ENCODE measurements at regions not wholly inside any gene's neighbourhood (a gene's known extent, or its start where the extent isn't known, plus 50 kb on each side); places are given as distances from the start of the nearest gene placed in this dataset.
"Not testable (repeated sequence)": the region's sequence is repeated elsewhere in the genome, so short reads cannot be mapped to it uniquely, and the experiment has no call there.

DNA sequence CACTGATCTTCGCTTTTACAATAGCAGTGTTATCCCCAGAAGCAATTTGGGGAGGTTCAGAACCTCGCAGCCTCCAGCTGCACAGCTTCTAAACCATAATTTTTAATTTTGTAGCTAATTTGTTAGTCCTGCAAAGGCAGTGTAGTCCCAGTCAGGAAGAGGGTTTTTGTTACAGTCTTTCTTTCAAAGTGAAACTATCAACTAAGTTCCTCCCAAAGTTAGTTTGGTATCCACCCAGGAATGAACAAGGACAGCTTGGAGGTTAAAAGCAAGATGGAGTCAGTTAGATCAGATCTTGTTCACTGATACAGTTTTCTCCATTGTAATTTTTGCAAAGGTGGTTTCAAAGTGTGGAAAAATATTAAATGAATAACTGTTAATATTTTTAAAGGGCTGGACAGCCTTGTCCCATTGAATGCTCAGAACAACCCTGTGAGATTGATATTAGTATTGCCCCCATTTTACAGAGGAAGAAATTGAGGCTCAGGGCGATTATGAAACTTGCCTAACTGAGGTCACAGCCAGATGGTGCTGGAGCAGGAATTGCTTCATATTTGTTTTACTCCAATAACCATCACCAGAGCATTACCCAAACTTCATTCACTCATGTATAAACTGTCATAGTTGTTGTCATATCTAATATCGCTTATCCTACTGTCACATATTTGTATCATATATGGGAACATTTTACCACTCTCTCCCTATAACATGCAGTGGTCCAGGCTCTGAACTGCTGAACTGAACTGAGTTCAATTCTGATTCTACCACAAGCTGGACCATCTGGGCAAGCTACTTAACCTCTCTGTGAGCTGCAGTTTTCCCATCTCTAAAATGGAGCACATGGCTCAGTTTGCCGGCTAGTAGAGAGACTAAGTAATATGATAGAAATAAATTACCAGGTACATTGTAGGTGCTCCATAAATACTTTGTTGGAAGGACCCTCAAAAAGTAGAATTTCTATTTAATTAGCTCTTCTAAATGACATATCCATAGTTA lies 213.8 kb downstream of the BCAS1 start:
- Histone ChIP-seq H3K9me3 (ENCODE audit: control insufficient read depth, low read length) (no peaks in the 10 kb centered on the region), H3K4me1 (ENCODE audit: control insufficient read depth, insufficient read depth, low read length) (peaks cover 6% of the 10 kb centered on the region), H3K27ac (ENCODE audit: insufficient read depth, low read depth, low read length, poor library complexity, severe bottlenecking) (no peak overlapping the region), H3K27me3 (ENCODE audit: control insufficient read depth, insufficient read depth, low read length, poor library complexity, severe bottlenecking) (no peaks in the 10 kb centered on the region), H3K36me3 (ENCODE audit: control insufficient read depth, insufficient read depth, low read length) (no peaks in the 10 kb centered on the region), H3K4me3 (ENCODE audit: insufficient read depth, low read depth, low read length) (no peak overlapping the region)
- 95 to 96% methylated on average over 4 to 5 of the region's 5 CpGs for WGBS, 2 experiments

GRCh38 chr20:53855733-53856132 lies 214.7 kb downstream of the BCAS1 start:
- no peaks in the 10 kb centered on the region for H3K9me3 ChIP-seq (ENCODE audit: control insufficient read depth, low read length)
- H3K27me3 ChIP-seq (ENCODE audit: control insufficient read depth, insufficient read depth, low read length, poor library complexity, severe bottlenecking): no peaks in the 10 kb centered on the region
- H3K36me3 ChIP-seq (ENCODE audit: control insufficient read depth, insufficient read depth, low read length): no peaks in the 10 kb centered on the region
- peaks cover 6% of the 10 kb centered on the region for H3K4me1 ChIP-seq (ENCODE audit: control insufficient read depth, insufficient read depth, low read length)
- H3K4me3 ChIP-seq (ENCODE audit: insufficient read depth, low read depth, low read length): no peak overlapping the region
- 93 to 94% methylated on average over 5 of the region's 5 CpGs for WGBS, 2 experiments
- H3K27ac ChIP-seq (ENCODE audit: insufficient read depth, low read depth, low read length, poor library complexity, severe bottlenecking): no peak overlapping the region

DNA sequence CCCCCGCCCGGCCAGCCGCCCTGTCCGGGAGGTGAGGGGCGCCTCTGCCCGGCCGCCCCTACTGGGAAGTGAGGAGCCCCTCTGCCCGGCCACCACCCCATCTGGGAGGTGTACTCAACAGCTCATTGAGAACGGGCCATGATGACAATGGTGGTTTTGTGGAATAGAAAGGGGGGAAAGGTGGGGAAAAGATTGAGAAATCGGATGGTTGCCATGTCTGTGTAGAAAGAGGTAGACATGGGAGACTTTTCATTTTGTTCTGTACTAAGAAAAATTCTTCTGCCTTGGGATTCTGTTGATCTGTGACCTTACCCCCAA lies 215.8 kb downstream of the BCAS1 start:
- not testable (repeated sequence) for H3K27ac ChIP-seq (ENCODE audit: insufficient read depth, low read depth, low read length, poor library complexity, severe bottlenecking); H3K4me3 ChIP-seq (ENCODE audit: insufficient read depth, low read depth, low read length); H3K9me3 ChIP-seq (ENCODE audit: control insufficient read depth, low read length); H3K27me3 ChIP-seq (ENCODE audit: control insufficient read depth, insufficient read depth, low read length, poor library complexity, severe bottlenecking); H3K4me1 ChIP-seq (ENCODE audit: control insufficient read depth, insufficient read depth, low read length); H3K36me3 ChIP-seq (ENCODE audit: control insufficient read depth, insufficient read depth, low read length)
- no CpG with 5 or more reads among the region's 10 CpGs for WGBS, 2 experiments

- Histone ChIP-seq H3K27ac (ENCODE audit: insufficient read depth, low read depth, low read length, poor library complexity, severe bottlenecking) (no peak overlapping the region), H3K4me3 (ENCODE audit: insufficient read depth, low read depth, low read length) (no peak overlapping the region), H3K4me1 (ENCODE audit: control insufficient read depth, insufficient read depth, low read length) (peaks cover 6% of the 10 kb centered on the region), H3K36me3 (ENCODE audit: control insufficient read depth, insufficient read depth, low read length) (no peaks in the 10 kb centered on the region), H3K9me3 (ENCODE audit: control insufficient read depth, low read length) (no peaks in the 10 kb centered on the region), H3K27me3 (ENCODE audit: control insufficient read depth, insufficient read depth, low read length, poor library complexity, severe bottlenecking) (no peaks in the 10 kb centered on the region)
- 94% methylated on average over 4 of the region's 4 CpGs for WGBS, 2 experiments
Observed at GRCh38 chr20:53853111-53853713, 217.2 kb downstream of the BCAS1 start.

DNA sequence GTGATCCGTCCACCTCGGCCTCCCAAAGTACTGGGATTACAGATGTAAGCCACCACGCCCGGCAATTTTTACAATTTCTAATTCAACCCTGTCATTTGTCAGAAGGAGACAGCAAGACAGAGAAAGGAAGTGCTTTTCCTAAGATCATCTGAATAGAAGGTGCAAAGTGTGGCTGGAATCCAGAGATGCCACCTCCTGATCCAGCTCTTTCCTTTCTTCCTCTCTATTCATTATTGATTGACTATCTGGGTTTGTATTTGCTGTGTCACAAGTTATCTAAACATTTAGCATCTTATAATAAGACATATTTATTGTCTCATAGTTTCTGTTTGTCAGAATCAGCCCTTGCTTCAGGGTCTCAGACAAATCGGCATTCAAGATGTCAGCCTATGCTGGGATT lies 217.7 kb downstream of the BCAS1 start:
- Histone ChIP-seq H3K27me3 (ENCODE audit: control insufficient read depth, insufficient read depth, low read length, poor library complexity, severe bottlenecking) (no peaks in the 10 kb centered on the region), H3K36me3 (ENCODE audit: control insufficient read depth, insufficient read depth, low read length) (no peaks in the 10 kb centered on the region), H3K27ac (ENCODE audit: insufficient read depth, low read depth, low read length, poor library complexity, severe bottlenecking) (no peak overlapping the region), H3K4me3 (ENCODE audit: insufficient read depth, low read depth, low read length) (no peak overlapping the region), H3K4me1 (ENCODE audit: control insufficient read depth, insufficient read depth, low read length) (peaks cover 11% of the 10 kb centered on the region), H3K9me3 (ENCODE audit: control insufficient read depth, low read length) (no peaks in the 10 kb centered on the region)
- WGBS, 2 experiments: 99 to 100% methylated on average over 5 of the region's 5 CpGs

- 74% methylated on average over 3 of the region's 3 CpGs for WGBS, 2 experiments
Observed at GRCh38 chr20:53852014-53852413, 218.4 kb downstream of the BCAS1 start.

DNA sequence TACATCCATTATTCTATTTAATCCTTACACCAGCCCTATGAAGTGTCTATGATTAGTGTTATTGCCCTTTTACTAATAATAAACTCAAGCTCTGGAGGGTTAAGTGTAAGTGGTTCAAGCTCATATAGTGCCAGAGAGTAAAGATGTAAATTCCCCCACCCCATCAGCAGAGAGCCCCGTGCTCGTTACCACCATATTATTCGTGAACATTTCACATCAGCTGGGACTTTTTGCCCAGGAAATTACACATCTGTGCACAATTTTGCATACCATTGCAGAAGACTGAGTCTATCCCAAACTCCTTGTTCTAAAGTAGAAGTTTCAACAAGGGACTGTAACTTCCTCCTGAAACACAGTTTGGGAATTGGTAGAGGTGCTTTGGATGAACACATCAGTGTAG lies 220.1 kb downstream of the BCAS1 start:
- WGBS, 2 experiments: 94 to 95% methylated on average over 3 of the region's 3 CpGs
- no peaks in the 10 kb centered on the region for H3K36me3 ChIP-seq (ENCODE audit: control insufficient read depth, insufficient read depth, low read length)
- H3K27me3 ChIP-seq (ENCODE audit: control insufficient read depth, insufficient read depth, low read length, poor library complexity, severe bottlenecking): no peaks in the 10 kb centered on the region
- H3K4me1 ChIP-seq (ENCODE audit: control insufficient read depth, insufficient read depth, low read length): peaks cover 9% of the 10 kb centered on the region
- H3K4me3 ChIP-seq (ENCODE audit: insufficient read depth, low read depth, low read length): no peak overlapping the region
- H3K27ac ChIP-seq (ENCODE audit: insufficient read depth, low read depth, low read length, poor library complexity, severe bottlenecking): no peak overlapping the region
- H3K9me3 ChIP-seq (ENCODE audit: control insufficient read depth, low read length): no peaks in the 10 kb centered on the region

More at GRCh38 chr20:53852014-53852413, 218.4 kb downstream of the BCAS1 start:
- H3K27me3 ChIP-seq (ENCODE audit: control insufficient read depth, insufficient read depth, low read length, poor library complexity, severe bottlenecking): no peaks in the 10 kb centered on the region
- H3K4me3 ChIP-seq (ENCODE audit: insufficient read depth, low read depth, low read length): no peak overlapping the region
- peaks cover 12% of the 10 kb centered on the region for H3K4me1 ChIP-seq (ENCODE audit: control insufficient read depth, insufficient read depth, low read length)
- no peak overlapping the region for H3K27ac ChIP-seq (ENCODE audit: insufficient read depth, low read depth, low read length, poor library complexity, severe bottlenecking)
- H3K9me3 ChIP-seq (ENCODE audit: control insufficient read depth, low read length): no peaks in the 10 kb centered on the region
- no peaks in the 10 kb centered on the region for H3K36me3 ChIP-seq (ENCODE audit: control insufficient read depth, insufficient read depth, low read length)

DNA sequence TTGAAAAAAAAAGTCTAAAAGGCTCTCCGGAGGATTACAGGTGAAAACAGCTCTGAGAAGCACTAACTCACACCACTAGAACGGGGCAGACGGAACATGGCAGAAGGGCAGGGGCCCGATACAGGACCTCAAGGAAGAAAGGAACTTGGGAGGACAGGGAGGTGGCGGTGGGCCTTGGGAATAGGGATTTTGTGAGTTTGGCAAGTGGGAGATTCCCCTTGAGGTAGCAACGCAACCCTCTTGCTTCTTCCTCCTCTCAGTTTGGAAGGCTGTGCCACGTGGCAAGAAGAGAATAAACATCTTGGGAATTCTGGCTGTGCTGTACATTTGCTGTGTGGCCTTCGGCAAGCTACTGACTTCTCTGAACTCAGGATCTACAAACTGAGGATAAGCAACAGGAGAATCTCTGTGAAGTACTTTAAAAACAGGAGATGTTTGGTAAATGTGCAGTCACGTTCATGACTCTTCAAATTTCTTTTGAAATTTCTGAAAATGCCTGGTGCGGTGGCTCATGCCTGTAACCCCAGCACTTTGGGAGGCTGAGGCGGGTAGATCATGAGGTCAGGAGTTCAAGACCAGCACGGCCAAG lies 220.8 kb downstream of the BCAS1 start:
- Histone ChIP-seq H3K27ac (ENCODE audit: insufficient read depth, low read depth, low read length, poor library complexity, severe bottlenecking) (no peak overlapping the region), H3K4me1 (ENCODE audit: control insufficient read depth, insufficient read depth, low read length) (peaks cover 6% of the 10 kb centered on the region), H3K4me3 (ENCODE audit: insufficient read depth, low read depth, low read length) (no peak overlapping the region), H3K27me3 (ENCODE audit: control insufficient read depth, insufficient read depth, low read length, poor library complexity, severe bottlenecking) (no peaks in the 10 kb centered on the region), H3K36me3 (ENCODE audit: control insufficient read depth, insufficient read depth, low read length) (no peaks in the 10 kb centered on the region), H3K9me3 (ENCODE audit: control insufficient read depth, low read length) (no peaks in the 10 kb centered on the region)
- 91 to 93% methylated on average over 12 of the region's 12 CpGs for WGBS, 2 experiments

- no peaks in the 10 kb centered on the region for H3K27me3 ChIP-seq (ENCODE audit: control insufficient read depth, insufficient read depth, low read length, poor library complexity, severe bottlenecking)
- H3K9me3 ChIP-seq (ENCODE audit: control insufficient read depth, low read length): no peaks in the 10 kb centered on the region
- 91 to 96% methylated on average over 4 of the region's 4 CpGs for WGBS, 2 experiments
- no peaks in the 10 kb centered on the region for H3K36me3 ChIP-seq (ENCODE audit: control insufficient read depth, insufficient read depth, low read length)
- H3K27ac ChIP-seq (ENCODE audit: insufficient read depth, low read depth, low read length, poor library complexity, severe bottlenecking): no peak overlapping the region
- no peak overlapping the region for H3K4me3 ChIP-seq (ENCODE audit: insufficient read depth, low read depth, low read length)
- H3K4me1 ChIP-seq (ENCODE audit: control insufficient read depth, insufficient read depth, low read length): peaks cover 6% of the 10 kb centered on the region
Observed at GRCh38 chr20:53848304-53848703, 222.1 kb downstream of the BCAS1 start.

- Histone ChIP-seq H3K4me3 (ENCODE audit: insufficient read depth, low read depth, low read length) (no peak overlapping the region), H3K4me1 (ENCODE audit: control insufficient read depth, insufficient read depth, low read length) (peaks cover 6% of the 10 kb centered on the region), H3K27me3 (ENCODE audit: control insufficient read depth, insufficient read depth, low read length, poor library complexity, severe bottlenecking) (no peaks in the 10 kb centered on the region), H3K36me3 (ENCODE audit: control insufficient read depth, insufficient read depth, low read length) (no peaks in the 10 kb centered on the region), H3K9me3 (ENCODE audit: control insufficient read depth, low read length) (no peaks in the 10 kb centered on the region), H3K27ac (ENCODE audit: insufficient read depth, low read depth, low read length, poor library complexity, severe bottlenecking) (no peak overlapping the region)
- 96 to 99% methylated on average over 2 of the region's 2 CpGs for WGBS, 2 experiments
Observed at GRCh38 chr20:53847837-53848170, 222.6 kb downstream of the BCAS1 start.
